HCT116 (cell line): ENCODE measurements at regions not wholly inside any gene's neighbourhood (a gene's known extent, or its start where the extent isn't known, plus 50 kb on each side); places are given as distances from the start of the nearest gene placed in this dataset.

Experiments
- ATAC-seq: fragments of 200-7000 bp; cut with Tn5 transposase; 2 replicates; pipeline ENCODE4 v1.9.1; 2020; ENCODE audit warnings: mild to moderate bottlenecking, moderate library complexity
- BruUV-seq: library from RNA; stranded (reverse); fragments of 400-500 nt; replicated peaks from 2 replicates; lab custom pipeline; 2021; lab: Mats Ljungman, UMichigan
- CTCF ChIA-PET: fragments of 300-600 bp; sonication (Branson Sonifier 250); formaldehyde crosslinking; loops from one replicate; lab custom pipeline; 2021; ENCODE audit warnings: antibody characterized with exemption; lab: Charles Lee
- POLR2A ChIA-PET: fragments of 300-600, 350-600 bp; sonication (Branson Sonifier 250); formaldehyde crosslinking; loops from one replicate; lab custom pipeline; 2021; ENCODE audit warnings: antibody characterized with exemption; lab: Charles Lee
- RAD21 ChIA-PET, 2 experiments: fragments of 300-600 bp; sonication (Branson Sonifier 250); formaldehyde crosslinking; loops; one replicate each; lab custom pipeline; 2023; ENCODE audit warnings: low total read pairs in 2 of 2; ENCODE audit not compliant: uncharacterized antibody in 2 of 2, unreplicated experiment in 2 of 2, low non-redundant PET in 1 of 2; lab: Charles Lee
- DNase-seq: peaks from one replicate; pipeline ENCODE4 v3.0.0-alpha.2; 2010; ENCODE audit warnings: low read depth, low spot score
- H2AFZ ChIP-seq: fragments of 200-600 bp; shearing (Covaris generic), sonication (generic); 2 replicates; pipeline ENCODE4 v1.6.1; 2017; ENCODE audit warnings: low read depth, mixed run types, mixed read lengths, antibody characterized with exemption, low read length; ENCODE audit not compliant: poor library complexity, severe bottlenecking
- H3K27ac ChIP-seq: 2 replicates; pipeline ENCODE4 v1.5.1; 2012; ENCODE audit warnings: low read depth, low read length
- H3K27me3 ChIP-seq: fragments of 200-600 bp; sonication (generic); 2 replicates; pipeline ENCODE4 v1.6.1; 2016; ENCODE audit warnings: mixed run types, low read length, mixed read lengths; ENCODE audit not compliant: insufficient read depth
- H3K36me3 ChIP-seq, 2 experiments: fragments of 200-500 bp in 1 of 2; fragments of 200-600 bp in 1 of 2; sonication (Bioruptor generic) in 1 of 2; sonication (generic) in 1 of 2; 2 replicates each; pipeline versions ENCODE4 v1.5.1 to v1.6.1; 2014 to 2016; ENCODE audit warnings: low read length in 2 of 2, inconsistent platforms in 1 of 2, mixed read lengths in 1 of 2, mixed run types in 1 of 2; ENCODE audit not compliant: insufficient read depth in 2 of 2, control insufficient read depth in 1 of 2
- H3K4me1 ChIP-seq, 2 experiments: fragments of 200-600 bp in 1 of 2; sonication (generic) in 1 of 2; 2 replicates each; pipeline versions ENCODE4 v1.5.1 to v1.6.1; 2012 to 2017; ENCODE audit warnings: low read length in 2 of 2, inconsistent platforms in 1 of 2, mild to moderate bottlenecking in 1 of 2, mixed read lengths in 1 of 2, mixed run types in 1 of 2, moderate library complexity in 1 of 2; ENCODE audit not compliant: insufficient read depth in 2 of 2, control insufficient read depth in 1 of 2
- H3K4me2 ChIP-seq: fragments of 200-600 bp; sonication (generic); 2 replicates; pipeline ENCODE4 v1.6.1; 2017; ENCODE audit warnings: mixed run types, low read length, mixed read lengths
- H3K4me3 ChIP-seq, 2 experiments: fragments of 200-600 bp in 1 of 2; sonication (generic) in 1 of 2; replicated peaks in 1 of 2; 2 replicates each; pipeline ENCODE4 v1.5.1; 2011 to 2016; ENCODE audit warnings: low read length in 2 of 2, control low read depth in 1 of 2, low read depth in 1 of 2, mild to moderate bottlenecking in 1 of 2, mixed read lengths in 1 of 2, mixed run types in 1 of 2
- H3K79me2 ChIP-seq: fragments of 200-600 bp; sonication (generic); 2 replicates; pipeline ENCODE4 v1.6.1; 2017; ENCODE audit warnings: mild to moderate bottlenecking, mixed run types, low read length, moderate library complexity, mixed read lengths; ENCODE audit not compliant: insufficient read depth
- H3K9ac ChIP-seq: fragments of 200-600 bp; sonication (generic); 2 replicates; pipeline ENCODE4 v1.6.1; 2016; ENCODE audit warnings: low read length, mixed read lengths
- H3K9me2 ChIP-seq: fragments of 200-600 bp; sonication (generic), shearing (Covaris generic); 2 replicates; pipeline ENCODE4 v1.6.1; 2017; ENCODE audit warnings: mixed run types, mild to moderate bottlenecking, moderate library complexity; ENCODE audit not compliant: insufficient read depth
- H3K9me3 ChIP-seq, 2 experiments: fragments of 200-500 bp in 1 of 2; fragments of 200-600 bp in 1 of 2; sonication (Bioruptor generic) in 1 of 2; sonication (generic) in 1 of 2; 2 replicates each; pipeline ENCODE4 v1.6.1; 2014 to 2017; ENCODE audit warnings: low read length in 2 of 2, mixed read lengths in 2 of 2, inconsistent platforms in 1 of 2, low read depth in 1 of 2, mild to moderate bottlenecking in 1 of 2, mixed run types in 1 of 2, moderate library complexity in 1 of 2; ENCODE audit not compliant: control insufficient read depth in 1 of 2, insufficient read depth in 1 of 2
- H4K20me1 ChIP-seq: fragments of 200-600 bp; sonication (generic), shearing (Covaris generic); 2 replicates; pipeline ENCODE4 v1.6.1; 2017; ENCODE audit warnings: mixed run types, mild to moderate bottlenecking, moderate library complexity; ENCODE audit not compliant: insufficient read depth
- CBX3 ChIP-seq: IDR thresholded peaks from 2 replicates; pipeline ENCODE4 v1.6.1; 2012; ENCODE audit warnings: low read depth
- CEBPB ChIP-seq: IDR thresholded peaks from 2 replicates; pipeline ENCODE4 v1.6.1; 2012; ENCODE audit warnings: low read depth
- EGR1 ChIP-seq: IDR thresholded peaks from 2 replicates; pipeline ENCODE4 v1.6.1; 2012; ENCODE audit warnings: low read depth
- ELF1 ChIP-seq: IDR thresholded peaks from 2 replicates; pipeline ENCODE4 v1.6.1; 2012; ENCODE audit warnings: low read depth, borderline replicate concordance
- EZH2 ChIP-seq: fragments of 200-600 bp; sonication (generic); IDR thresholded peaks from 2 replicates; pipeline ENCODE4 v1.6.1; 2017; ENCODE audit warnings: antibody characterized with exemption, mixed run types
- EZH2phosphoT487 ChIP-seq: fragments of 200-600 bp; IDR thresholded peaks from 2 replicates; pipeline ENCODE4 v1.6.1; 2018; ENCODE audit warnings: antibody characterized with exemption, borderline replicate concordance
- JUND ChIP-seq: IDR thresholded peaks from 2 replicates; pipeline ENCODE4 v1.6.1; 2012
- MAX ChIP-seq: IDR thresholded peaks from 2 replicates; pipeline ENCODE4 v1.6.1; 2012
- POLR2A ChIP-seq: IDR thresholded peaks from 2 replicates; pipeline ENCODE4 v1.7.0; 2011; ENCODE audit warnings: borderline replicate concordance; ENCODE audit not compliant: insufficient read depth, insufficient read length; ENCODE audit errors: extremely low read depth
- POLR2AphosphoS5 ChIP-seq: IDR thresholded peaks from 2 replicates; pipeline ENCODE4 v1.6.1; 2011; ENCODE audit warnings: mild to moderate bottlenecking, low read depth, low read length, moderate library complexity
- REST ChIP-seq: IDR thresholded peaks from 2 replicates; pipeline ENCODE4 v1.6.1; 2012; ENCODE audit warnings: low read depth
- SIN3A ChIP-seq: IDR thresholded peaks from 2 replicates; pipeline ENCODE4 v1.6.1; 2012; ENCODE audit warnings: low read depth
- SP1 ChIP-seq: IDR thresholded peaks from 2 replicates; pipeline ENCODE4 v1.6.1; 2012; ENCODE audit warnings: low read depth
- SRF ChIP-seq: IDR thresholded peaks from 2 replicates; pipeline ENCODE4 v1.6.1; 2012; ENCODE audit warnings: low read depth
- TCF7L2 ChIP-seq: IDR thresholded peaks from 2 replicates; pipeline ENCODE4 v1.7.0; 2011; ENCODE audit warnings: borderline replicate concordance, inconsistent platforms; ENCODE audit not compliant: insufficient read depth, insufficient read length; ENCODE audit errors: extremely low read depth
- YY1 ChIP-seq: IDR thresholded peaks from 2 replicates; pipeline ENCODE4 v1.6.1; 2011; ENCODE audit warnings: low read length, low read depth, moderate library complexity, mild to moderate bottlenecking; ENCODE audit not compliant: insufficient replicate concordance; ENCODE audit errors: extremely low read depth
- ZFX ChIP-seq: fragments of 450-650 bp; IDR thresholded peaks from 2 replicates; pipeline ENCODE4 v1.6.1; 2017
- ZNF274 ChIP-seq: fragments of 200-500 bp; sonication (Bioruptor generic); IDR thresholded peaks from 2 replicates; pipeline ENCODE4 v1.6.1; 2014; ENCODE audit warnings: mild to moderate bottlenecking, low read depth, low read length, inconsistent platforms
- intact Hi-C: fragments of 100-400 bp; cut with micrococcal nuclease; formaldehyde crosslinking; loops from 2 replicates; pipeline ENCODE4 v1.10.0; 2022
- TF ChIP-seq, protein P1 (sequence below): IDR thresholded peaks from 2 replicates; pipeline ENCODE4 v1.6.1; 2012

DNA sequence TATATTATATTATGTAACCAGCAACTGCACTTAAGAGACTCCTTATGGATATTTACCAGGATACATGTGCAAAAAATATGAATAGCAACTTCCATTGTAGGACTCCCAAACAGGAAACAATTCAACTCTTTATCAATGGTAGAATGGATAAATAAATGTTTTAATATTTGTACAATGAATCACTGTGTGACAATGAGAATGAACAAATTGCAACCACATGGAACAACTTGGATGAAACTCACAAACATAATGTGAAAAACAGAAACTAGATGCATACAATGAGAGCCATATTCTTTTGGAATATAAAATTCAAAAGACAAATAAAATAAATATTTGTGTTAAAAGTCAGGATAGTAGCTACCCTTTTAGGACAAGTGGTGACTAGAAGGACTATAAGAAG, 1015.7 kb downstream of the TECRL start (continued):
- no peak for TF ChIP-seq YY1
- no peak for TF ChIP-seq POLR2AphosphoS5
- TF ChIP-seq TCF7L2, result no peak
- no peak for TF ChIP-seq SP1
- TF ChIP-seq POLR2A, result no peak
- TF ChIP-seq EZH2, result no peak
- TF ChIP-seq, protein P1, sequence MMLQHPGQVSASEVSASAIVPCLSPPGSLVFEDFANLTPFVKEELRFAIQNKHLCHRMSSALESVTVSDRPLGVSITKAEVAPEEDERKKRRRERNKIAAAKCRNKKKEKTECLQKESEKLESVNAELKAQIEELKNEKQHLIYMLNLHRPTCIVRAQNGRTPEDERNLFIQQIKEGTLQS, result no peak
- no peak for TF ChIP-seq EZH2phosphoT487
- no peak for TF ChIP-seq MAX
- no peak for TF ChIP-seq JUND
- TF ChIP-seq ZNF274, result no peak
- TF ChIP-seq ZFX, result no peak
- TF ChIP-seq SRF, result no peak

- no TSS peak for BruUV-seq
- Histone ChIP-seq H3K9me3 (peaks cover 9 to 15% of the 10 kb centered on the region in 2 experiments; a peak in 2 of 4 replicates), H3K36me3 (no peaks in the 10 kb centered on the region), H3K9ac (no peak overlapping the region), H3K27me3 (no peaks in the 10 kb centered on the region), H3K4me1 (no peaks in the 10 kb centered on the region), H2AFZ (no peak overlapping the region), H3K27ac (no peak overlapping the region), H4K20me1 (no peaks in the 10 kb centered on the region), H3K79me2 (no peaks in the 10 kb centered on the region), H3K4me2 (no peak overlapping the region), H3K9me2 (no peaks in the 10 kb centered on the region), H3K4me3 (no peak overlapping the region)
- ChIA-PET POLR2A (no interaction called here), RAD21 (no interaction called here), CTCF (no interaction called here)
- intact Hi-C loops, result no loop called here
- no peak for ATAC-seq
- TF ChIP-seq SIN3A (no peak), ZNF274 (no peak), SRF (no peak), ZFX (no peak), CEBPB (no peak), JUND (no peak), SP1 (no peak), EGR1 (no peak), ELF1 (no peak), CBX3 (no peak), REST (no peak), MAX (no peak)
- no peak for DNase-seq
Measured at GRCh38 chr4:63379750-63380522, 1029.3 kb downstream of the TECRL start.
